PC-3 (cell line): ENCODE measurements at regions not wholly inside any gene's neighbourhood (a gene's known extent, or its start where the extent isn't known, plus 50 kb on each side); places are given as distances from the start of the nearest gene placed in this dataset.
"Not testable (repeated sequence)": the region's sequence is repeated elsewhere in the genome, so short reads cannot be mapped to it uniquely, and the experiment has no call there.

Experiments
- ATAC-seq: fragments of 200-7000 bp; cut with Tn5 transposase; 2 replicates; pipeline ENCODE4 v1.9.1; 2020; ENCODE audit warnings: mild to moderate bottlenecking, moderate library complexity
- BruUV-seq: library from RNA; stranded (reverse); fragments of 400-500 nt; replicated peaks from 2 replicates; lab custom pipeline; 2021; lab: Mats Ljungman, UMichigan
- CTCF ChIA-PET: fragments of 300-600 bp; sonication (Branson Sonifier 250); formaldehyde crosslinking; loops from one replicate; lab custom pipeline; 2022; ENCODE audit warnings: antibody characterized with exemption; lab: Charles Lee
- POLR2A ChIA-PET: fragments of 300-600 bp; sonication (Branson Sonifier 250); formaldehyde crosslinking; loops from one replicate; lab custom pipeline; 2022; ENCODE audit warnings: antibody characterized with exemption; ENCODE audit not compliant: unreplicated experiment; lab: Charles Lee
- DNase-seq: peaks from one replicate; pipeline ENCODE4 v3.0.0-alpha.2; 2015
- H2AFZ ChIP-seq: fragments of 300-600 bp; sonication (generic); 2 replicates; pipeline ENCODE4 v1.6.0; 2016; ENCODE audit warnings: antibody characterized with exemption, low read length
- H3F3A ChIP-seq: fragments of 300-600 bp; sonication (generic); one replicate; pipeline ENCODE4 v1.6.0; 2017; ENCODE audit warnings: antibody characterized with exemption, low read length, control low read depth, mild to moderate bottlenecking; ENCODE audit not compliant: unreplicated experiment
- H3K27ac ChIP-seq: fragments of 300-600 bp; sonication (generic); 2 replicates; pipeline ENCODE4 v1.5.1; 2016; ENCODE audit warnings: mild to moderate bottlenecking, low read length
- H3K27me3 ChIP-seq: fragments of 300-600 bp; sonication (generic); 2 replicates; pipeline ENCODE4 v1.6.1; 2016; ENCODE audit warnings: low read length, mixed read lengths
- H3K36me3 ChIP-seq: fragments of 300-600 bp; sonication (generic); 2 replicates; pipeline ENCODE4 v1.6.1; 2016; ENCODE audit warnings: low read depth, mixed run types, low read length, mixed read lengths
- H3K4me1 ChIP-seq: fragments of 300-600 bp; sonication (generic); 2 replicates; pipeline ENCODE4 v1.5.1; 2016; ENCODE audit warnings: low read length; ENCODE audit not compliant: insufficient read depth
- H3K4me2 ChIP-seq: fragments of 300-600 bp; sonication (generic); 2 replicates; pipeline ENCODE4 v1.6.0; 2016; ENCODE audit warnings: low read length
- H3K4me3 ChIP-seq: fragments of 300-600 bp; sonication (generic); 2 replicates; pipeline ENCODE4 v1.5.1; 2016; ENCODE audit warnings: mild to moderate bottlenecking, low read length, mixed read lengths
- H3K79me2 ChIP-seq: fragments of 300-600 bp; sonication (generic); 2 replicates; pipeline ENCODE4 v1.6.1; 2017; ENCODE audit warnings: low read length, mixed read lengths
- H3K9ac ChIP-seq: fragments of 300-600 bp; sonication (generic); 2 replicates; pipeline ENCODE4 v1.6.0; 2016; ENCODE audit warnings: mild to moderate bottlenecking, low read length
- H3K9me2 ChIP-seq: fragments of 300-600 bp; sonication (generic); replicated peaks from 2 replicates; pipeline ENCODE4 v1.6.1; 2016; ENCODE audit warnings: mixed run types, low read length, mixed read lengths
- H3K9me3 ChIP-seq: fragments of 300-600 bp; sonication (generic); 2 replicates; pipeline ENCODE4 v1.6.1; 2016; ENCODE audit warnings: low read length, mixed read lengths
- H4K20me1 ChIP-seq: fragments of 300-600 bp; sonication (generic); 2 replicates; pipeline ENCODE4 v1.6.1; 2016; ENCODE audit warnings: low read length, mixed read lengths
- CTCF ChIP-seq: fragments of 300-600 bp; sonication (generic); conservative IDR thresholded peaks from 2 replicates; pipeline ENCODE4 v1.5.1; 2017; ENCODE audit warnings: antibody characterized with exemption, low read depth, mild to moderate bottlenecking, low read length
- EZH2 ChIP-seq: fragments of 300-600 bp; sonication (generic); IDR thresholded peaks from one replicate; pipeline ENCODE4 v1.6.1; 2017; ENCODE audit warnings: antibody characterized with exemption, mild to moderate bottlenecking, low read length; ENCODE audit not compliant: unreplicated experiment
- EZH2phosphoT487 ChIP-seq: fragments of 300-600 bp; sonication (generic); IDR thresholded peaks from 2 replicates; pipeline ENCODE4 v1.6.1; 2018; ENCODE audit warnings: mild to moderate bottlenecking, antibody characterized with exemption, low read length, borderline replicate concordance
- intact Hi-C: fragments of 100-400 bp; cut with micrococcal nuclease; formaldehyde crosslinking; loops from 2 replicates; pipeline ENCODE4 v1.9.0; 2023

- H3K4me3 ChIP-seq = no peak overlapping the region
- no peak for TF ChIP-seq EZH2
- no peak for TF ChIP-seq CTCF
- no peak for TF ChIP-seq EZH2phosphoT487
- no peaks in the 10 kb centered on the region for H3K79me2 ChIP-seq
- ChIA-PET CTCF (no interaction called here), POLR2A (no interaction called here)
- no TSS peak for BruUV-seq
- H3K27me3 ChIP-seq = no peaks in the 10 kb centered on the region
- H3K36me3 ChIP-seq = no peaks in the 10 kb centered on the region
- no peaks in the 10 kb centered on the region for H3K9me2 ChIP-seq
- no peak overlapping the region for H3K27ac ChIP-seq
- no peak for ATAC-seq
- no peaks in the 10 kb centered on the region for H3K9me3 ChIP-seq
- DNase-seq = no peak
- no peak overlapping the region for H3K4me2 ChIP-seq
- H4K20me1 ChIP-seq = no peaks in the 10 kb centered on the region
- H3K4me1 ChIP-seq = no peaks in the 10 kb centered on the region
- no peak overlapping the region for H2AFZ ChIP-seq
- intact Hi-C loops = no loop called here
- no peak overlapping the region for H3K9ac ChIP-seq
- no peaks in the 10 kb centered on the region for H3F3A ChIP-seq
These were observed 933.7 kb upstream of the LRATD1 start for GRCh38 chr2:13698847-13699246.

GRCh38 chr2:13699939-13700338, 932.6 kb upstream of the LRATD1 start:
- H2AFZ ChIP-seq, H3K9me2 ChIP-seq, DNase-seq, BruUV-seq, CTCF ChIA-PET, H4K20me1 ChIP-seq, H3K79me2 ChIP-seq, H3K27ac ChIP-seq, H3K9me3 ChIP-seq, H3K4me1 ChIP-seq, intact Hi-C loops, ATAC-seq, H3K27me3 ChIP-seq, H3K4me3 ChIP-seq, POLR2A ChIA-PET, H3K4me2 ChIP-seq, H3F3A ChIP-seq, H3K36me3 ChIP-seq, H3K9ac ChIP-seq: not testable (repeated sequence)

DNA sequence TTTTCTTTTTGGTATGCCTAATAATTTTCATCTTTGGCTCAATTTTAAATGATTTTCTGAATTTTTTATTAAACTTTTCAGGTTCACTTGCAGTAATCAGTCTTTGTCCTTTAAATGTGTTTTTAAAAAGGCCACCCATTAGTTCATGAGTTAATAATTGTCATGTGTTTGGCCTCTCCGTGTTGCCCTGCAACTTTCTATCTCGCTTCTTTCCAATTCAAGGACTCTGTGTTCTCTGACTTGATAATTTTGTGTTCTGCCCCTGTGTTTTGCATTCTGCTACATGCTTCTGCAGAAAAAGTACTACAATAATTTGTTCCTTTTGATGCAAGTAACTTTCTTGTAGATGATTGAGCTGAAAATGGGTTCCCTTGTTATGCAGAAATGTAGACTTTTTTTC, 921.4 kb upstream of the LRATD1 start:
- Histone ChIP-seq H3K79me2 (no peaks in the 10 kb centered on the region), H3K27ac (no peak overlapping the region), H3K4me2 (no peak overlapping the region), H3K9me2 (no peaks in the 10 kb centered on the region), H3K27me3 (no peaks in the 10 kb centered on the region), H3K9me3 (no peaks in the 10 kb centered on the region), H2AFZ (no peak overlapping the region), H4K20me1 (no peaks in the 10 kb centered on the region), H3K36me3 (no peaks in the 10 kb centered on the region), H3F3A (no peaks in the 10 kb centered on the region), H3K9ac (no peak overlapping the region), H3K4me1 (no peaks in the 10 kb centered on the region), H3K4me3 (no peak overlapping the region)
- ChIA-PET POLR2A (no interaction called here), CTCF (no interaction called here)
- intact Hi-C loops = no loop called here
- TF ChIP-seq CTCF = no peak
- TF ChIP-seq EZH2 = no peak
- no peak for TF ChIP-seq EZH2phosphoT487
- ATAC-seq (no peak), DNase-seq (no peak)
- no TSS peak for BruUV-seq
